ENCODE measurements at regions not wholly inside any gene's neighbourhood (a gene's known extent, or its start where the extent isn't known, plus 50 kb on each side); places are given as distances from the start of the nearest gene placed in this dataset.

DNA sequence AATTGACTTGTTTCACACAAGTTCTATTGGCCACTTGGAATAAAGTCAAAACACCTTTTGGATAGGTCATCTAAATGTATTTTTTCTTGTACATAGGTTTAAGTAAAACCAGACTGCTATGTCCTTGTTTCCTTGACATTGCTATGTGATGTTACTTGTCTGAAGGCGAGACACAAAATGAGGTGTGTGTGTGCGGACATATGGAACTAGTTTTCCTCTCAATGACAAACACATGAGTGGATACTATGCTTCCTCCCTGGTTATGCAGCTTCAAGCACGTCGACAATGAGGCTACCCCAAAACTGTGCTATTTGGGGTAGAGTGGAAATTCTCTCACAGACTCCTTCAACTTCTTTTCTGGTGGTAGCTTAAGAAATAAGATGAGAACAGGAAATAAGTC, 276.8 kb downstream of the GAS1 start:
- DNase-seq (ENCODE audit: low spot score in 2 of 2): no peak
- intact Hi-C loops (cut with DNase I): no loop called here
- TF ChIP-seq, protein P1, sequence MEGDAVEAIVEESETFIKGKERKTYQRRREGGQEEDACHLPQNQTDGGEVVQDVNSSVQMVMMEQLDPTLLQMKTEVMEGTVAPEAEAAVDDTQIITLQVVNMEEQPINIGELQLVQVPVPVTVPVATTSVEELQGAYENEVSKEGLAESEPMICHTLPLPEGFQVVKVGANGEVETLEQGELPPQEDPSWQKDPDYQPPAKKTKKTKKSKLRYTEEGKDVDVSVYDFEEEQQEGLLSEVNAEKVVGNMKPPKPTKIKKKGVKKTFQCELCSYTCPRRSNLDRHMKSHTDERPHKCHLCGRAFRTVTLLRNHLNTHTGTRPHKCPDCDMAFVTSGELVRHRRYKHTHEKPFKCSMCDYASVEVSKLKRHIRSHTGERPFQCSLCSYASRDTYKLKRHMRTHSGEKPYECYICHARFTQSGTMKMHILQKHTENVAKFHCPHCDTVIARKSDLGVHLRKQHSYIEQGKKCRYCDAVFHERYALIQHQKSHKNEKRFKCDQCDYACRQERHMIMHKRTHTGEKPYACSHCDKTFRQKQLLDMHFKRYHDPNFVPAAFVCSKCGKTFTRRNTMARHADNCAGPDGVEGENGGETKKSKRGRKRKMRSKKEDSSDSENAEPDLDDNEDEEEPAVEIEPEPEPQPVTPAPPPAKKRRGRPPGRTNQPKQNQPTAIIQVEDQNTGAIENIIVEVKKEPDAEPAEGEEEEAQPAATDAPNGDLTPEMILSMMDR (IDR thresholded peaks at IDR 0.05): no peak
- no peak overlapping the region for H3K27ac ChIP-seq
- no peaks in the 10 kb centered on the region for H3K9me3 ChIP-seq
- peaks cover 0 to 9% of the 10 kb centered on the region in 2 donors for H3K4me1 ChIP-seq
- no peaks in the 10 kb centered on the region for H3K36me3 ChIP-seq
- no peaks in the 10 kb centered on the region for H3K27me3 ChIP-seq
- no peak overlapping the region for H3K4me3 ChIP-seq

DNA sequence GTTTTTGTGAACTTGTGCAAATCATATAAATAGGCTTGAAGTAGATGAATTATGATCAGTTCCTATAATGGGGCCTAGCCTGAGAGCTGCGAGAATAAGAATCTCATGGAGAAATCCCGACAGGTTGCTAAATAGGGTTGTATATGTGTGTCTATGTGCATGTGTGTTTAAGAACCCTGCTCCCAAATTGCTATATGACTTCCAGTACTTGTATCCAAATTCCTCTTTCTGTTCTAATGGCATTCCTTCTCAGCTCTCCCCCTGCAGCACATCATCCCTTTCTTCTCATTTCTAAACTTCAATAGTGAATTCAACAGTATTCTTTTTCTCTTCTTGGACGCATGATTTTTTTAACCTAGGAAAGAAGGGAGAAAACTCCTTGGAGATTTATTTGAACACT, 277.2 kb downstream of the GAS1 start:
- intact Hi-C loops (cut with DNase I): no loop called here
- Histone ChIP-seq H3K4me1 (peaks cover 0 to 9% of the 10 kb centered on the region in 2 donors), H3K36me3 (no peaks in the 10 kb centered on the region), H3K4me3 (no peak overlapping the region), H3K27ac (no peak overlapping the region), H3K9me3 (no peaks in the 10 kb centered on the region), H3K27me3 (no peaks in the 10 kb centered on the region)
- no peak for DNase-seq (ENCODE audit: low spot score in 2 of 2)
- TF ChIP-seq, protein P1 (IDR thresholded peaks at IDR 0.05): no peak

DNA sequence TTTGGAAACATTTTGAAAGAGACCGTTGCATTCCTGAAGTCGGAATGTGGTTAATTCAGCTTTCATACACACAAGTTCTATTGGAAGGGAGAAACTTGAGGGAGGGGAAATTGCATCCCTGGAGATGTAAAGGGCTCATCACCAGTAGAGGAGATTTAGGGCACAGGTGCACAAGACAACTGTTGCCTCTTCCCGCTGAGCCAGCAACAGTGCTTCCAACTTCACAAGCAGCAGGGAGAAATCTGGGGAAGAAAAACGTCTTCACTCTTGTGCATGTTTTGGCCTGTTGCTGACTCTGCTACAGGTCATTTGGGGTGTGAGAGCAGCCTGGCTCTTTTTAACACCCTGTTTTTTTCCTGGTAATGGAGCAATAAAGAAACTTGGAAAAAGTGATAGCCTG, 277.9 kb downstream of the GAS1 start:
- Histone ChIP-seq H3K36me3 (no peaks in the 10 kb centered on the region), H3K9me3 (no peaks in the 10 kb centered on the region), H3K4me3 (no peak overlapping the region), H3K27ac (no peak overlapping the region), H3K4me1 (peaks cover 0 to 9% of the 10 kb centered on the region in 2 donors), H3K27me3 (no peaks in the 10 kb centered on the region)
- DNase-seq (ENCODE audit: low spot score in 2 of 2): no peak
- TF ChIP-seq, protein P1 (IDR thresholded peaks at IDR 0.05): no peak
- intact Hi-C loops (cut with DNase I): no loop called here

DNA sequence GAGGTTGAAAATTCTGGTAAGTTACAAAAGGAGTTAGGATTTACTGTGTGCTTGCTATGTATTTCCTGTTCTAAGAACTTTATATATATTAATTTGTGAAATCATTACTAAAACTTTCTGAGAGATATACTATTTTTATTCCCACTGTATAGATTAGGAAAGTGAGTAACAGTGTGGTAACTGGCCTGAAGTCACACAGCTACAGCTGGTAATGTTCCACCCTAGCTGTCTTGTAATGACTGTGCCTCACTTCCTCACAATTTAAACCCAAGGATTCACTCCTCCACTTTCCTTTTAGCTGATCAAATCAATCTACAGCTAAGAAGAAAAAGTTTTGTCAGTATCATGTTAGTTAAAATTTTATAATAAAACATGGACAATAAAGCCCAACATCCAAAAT, 278.8 kb downstream of the GAS1 start:
- no peaks in the 10 kb centered on the region for H3K27me3 ChIP-seq
- no peaks in the 10 kb centered on the region for H3K36me3 ChIP-seq
- H3K27ac ChIP-seq: no peak overlapping the region
- DNase-seq (ENCODE audit: low spot score in 2 of 2): no peak
- intact Hi-C loops (cut with DNase I): no loop called here
- H3K9me3 ChIP-seq: no peaks in the 10 kb centered on the region
- no peak overlapping the region for H3K4me3 ChIP-seq
- H3K4me1 ChIP-seq: peaks cover 0 to 9% of the 10 kb centered on the region in 2 donors
- TF ChIP-seq, protein P1 (IDR thresholded peaks at IDR 0.05): no peak

DNA sequence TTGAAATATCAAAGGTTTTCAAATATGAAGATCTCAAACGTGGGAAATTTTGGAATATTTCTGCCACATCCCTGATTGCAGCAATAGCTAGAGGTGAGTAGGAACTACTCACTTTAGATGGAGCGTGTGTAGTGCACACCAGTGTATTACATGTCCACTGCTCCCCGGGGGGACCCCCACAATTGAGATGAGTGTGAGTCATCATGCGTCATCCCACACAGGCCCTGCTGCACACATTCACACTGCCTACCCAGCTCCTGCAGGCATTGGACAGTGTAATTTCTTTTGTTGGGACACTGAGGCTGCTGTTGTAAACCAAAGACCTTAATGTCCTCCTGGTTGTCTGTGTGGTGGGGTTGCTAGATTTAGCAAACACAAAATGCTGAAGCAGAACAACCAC, 280.0 kb downstream of the GAS1 start:
- Histone ChIP-seq H3K9me3 (no peaks in the 10 kb centered on the region), H3K4me1 (peaks cover 0 to 9% of the 10 kb centered on the region in 2 donors), H3K27ac (no peak overlapping the region), H3K36me3 (no peaks in the 10 kb centered on the region), H3K27me3 (no peaks in the 10 kb centered on the region), H3K4me3 (no peak overlapping the region)
- intact Hi-C loops (cut with DNase I): no loop called here
- no peak for DNase-seq (ENCODE audit: low spot score in 2 of 2)
- TF ChIP-seq, protein P1 (IDR thresholded peaks at IDR 0.05): no peak

DNA sequence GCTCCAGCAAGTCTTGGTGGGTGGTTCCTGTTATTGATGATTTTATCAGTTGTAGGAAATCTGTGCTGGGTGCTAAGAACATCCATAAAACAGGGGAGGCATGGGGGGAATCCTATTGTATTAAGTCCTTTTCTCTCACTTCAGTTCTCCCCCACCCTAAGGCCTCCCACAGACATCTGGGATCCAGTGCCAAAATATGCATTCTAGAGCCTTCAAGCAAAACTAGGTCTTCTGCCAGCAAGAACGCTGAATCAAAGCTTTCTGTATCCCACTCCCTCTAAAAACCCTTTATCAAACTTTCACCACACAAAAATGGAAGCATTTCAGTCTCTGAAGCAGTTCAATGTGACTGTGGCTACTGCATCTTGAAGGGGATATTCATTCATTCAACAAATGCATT, 281.9 kb downstream of the GAS1 start:
- intact Hi-C loops (cut with DNase I): no loop called here
- DNase-seq (ENCODE audit: low spot score in 2 of 2): no peak
- peaks cover 0 to 9% of the 10 kb centered on the region in 2 donors for H3K4me1 ChIP-seq
- no peaks in the 10 kb centered on the region for H3K27me3 ChIP-seq
- H3K36me3 ChIP-seq: no peaks in the 10 kb centered on the region
- no peak overlapping the region for H3K27ac ChIP-seq
- H3K9me3 ChIP-seq: no peaks in the 10 kb centered on the region
- no peak overlapping the region for H3K4me3 ChIP-seq
- TF ChIP-seq, protein P1 (IDR thresholded peaks at IDR 0.05): no peak
